ENCODE measurements at regions not wholly inside any gene's neighbourhood (a gene's known extent, or its start where the extent isn't known, plus 50 kb on each side); places are given as distances from the start of the nearest gene placed in this dataset.

GRCh38 chr4:181820553-181820952 is 422.6 kb upstream of the TENM3 start:
- Histone ChIP-seq H3K27ac (ENCODE audit: low read depth, low read length) (no peak overlapping the region), H4K20me1 (ENCODE audit: insufficient read depth, low read length) (no peaks in the 10 kb centered on the region), H3K36me3 (ENCODE audit: insufficient read depth, low read length) (no peaks in the 10 kb centered on the region), H3K4me3 (ENCODE audit: insufficient read depth, low read length) (no peak overlapping the region), H2AFZ (ENCODE audit: low read length) (no peak overlapping the region), H3K27me3 (ENCODE audit: insufficient read depth, low read length) (no peaks in the 10 kb centered on the region), H3K4me1 (ENCODE audit: insufficient read depth, low read length) (peaks cover 4% of the 10 kb centered on the region), H3K79me2 (ENCODE audit: insufficient read depth, low read length) (no peaks in the 10 kb centered on the region), H3K9me3 (ENCODE audit: low read depth, low read length) (no peaks in the 10 kb centered on the region), H3K4me2 (ENCODE audit: insufficient read depth, low read length) (no peak overlapping the region)
- DNase-seq (ENCODE audit: insufficient read length, low spot score, missing footprints) = no peak
- no peak for TF ChIP-seq CTCF (IDR thresholded peaks at IDR 0.05; ENCODE audit: extremely low read depth, low read depth, low read length)

- Histone ChIP-seq H3K4me1 (ENCODE audit: insufficient read depth, low read length) (peaks cover 4% of the 10 kb centered on the region), H3K36me3 (ENCODE audit: insufficient read depth, low read length) (no peaks in the 10 kb centered on the region), H2AFZ (ENCODE audit: low read length) (peak overlapping the region; percentile 1), H3K79me2 (ENCODE audit: insufficient read depth, low read length) (no peaks in the 10 kb centered on the region), H4K20me1 (ENCODE audit: insufficient read depth, low read length) (no peaks in the 10 kb centered on the region), H3K4me3 (ENCODE audit: insufficient read depth, low read length) (peak overlapping the region; percentile 1), H3K4me2 (ENCODE audit: insufficient read depth, low read length) (peak overlapping the region; percentile 63), H3K9me3 (ENCODE audit: low read depth, low read length) (no peaks in the 10 kb centered on the region), H3K27ac (ENCODE audit: low read depth, low read length) (no peak overlapping the region), H3K27me3 (ENCODE audit: insufficient read depth, low read length) (no peaks in the 10 kb centered on the region)
- TF ChIP-seq CTCF (IDR thresholded peaks at IDR 0.05; ENCODE audit: extremely low read depth, low read depth, low read length) = no peak
- DNase-seq (ENCODE audit: insufficient read length, low spot score, missing footprints) = no peak
These were observed 421.9 kb upstream of the TENM3 start for GRCh38 chr4:181821039-181822004.

- DNase-seq (ENCODE audit: insufficient read length, low spot score, missing footprints) = no peak
- no peak overlapping the region for H3K27ac ChIP-seq (ENCODE audit: low read depth, low read length)
These were observed 421.2 kb upstream of the TENM3 start for GRCh38 chr4:181822005-181822375.

More at GRCh38 chr4:181822005-181822375, 421.2 kb upstream of the TENM3 start:
- H3K4me2 ChIP-seq (ENCODE audit: insufficient read depth, low read length) = peak overlapping the region; percentile 63
- no peaks in the 10 kb centered on the region for H3K9me3 ChIP-seq (ENCODE audit: low read depth, low read length)
- no peak for TF ChIP-seq CTCF (IDR thresholded peaks at IDR 0.05; ENCODE audit: extremely low read depth, low read depth, low read length)
- H2AFZ ChIP-seq (ENCODE audit: low read length) = no peak overlapping the region
- H3K4me1 ChIP-seq (ENCODE audit: insufficient read depth, low read length) = peaks cover 4% of the 10 kb centered on the region
- no peaks in the 10 kb centered on the region for H3K36me3 ChIP-seq (ENCODE audit: insufficient read depth, low read length)
- H3K79me2 ChIP-seq (ENCODE audit: insufficient read depth, low read length) = no peaks in the 10 kb centered on the region
- peak overlapping the region; percentile 13 for H3K4me3 ChIP-seq (ENCODE audit: insufficient read depth, low read length)
- H4K20me1 ChIP-seq (ENCODE audit: insufficient read depth, low read length) = no peaks in the 10 kb centered on the region
- H3K27me3 ChIP-seq (ENCODE audit: insufficient read depth, low read length) = no peaks in the 10 kb centered on the region
